Fibroblast of lung (primary cell): ENCODE measurements at regions not wholly inside any gene's neighbourhood (a gene's known extent, or its start where the extent isn't known, plus 50 kb on each side); places are given as distances from the start of the nearest gene placed in this dataset.
A peak's percentile ranks its signal among the peaks of the same experiment; 100 is the strongest.

Experiments
- DNase-seq, 2 donors: peaks; one replicate each; pipeline versions ENCODE4 v3.0.0 to v3.0.0-alpha.2; 2010; ENCODE audit warnings: low read depth in 2 of 2
- H2AFZ ChIP-seq: 2 replicates; pipeline ENCODE4 v1.5.1; 2012; ENCODE audit warnings: low read length, control low read depth, inconsistent platforms
- H3K27ac ChIP-seq: 2 replicates; pipeline ENCODE4 v1.5.1; 2011; ENCODE audit warnings: low read length, control low read depth; ENCODE audit not compliant: insufficient read depth
- H3K27me3 ChIP-seq: 2 replicates; pipeline ENCODE4 v1.5.1; 2011; ENCODE audit warnings: mild to moderate bottlenecking, low read length; ENCODE audit not compliant: control insufficient read depth, insufficient read depth
- H3K36me3 ChIP-seq: 2 replicates; pipeline ENCODE4 v1.5.1; 2011; ENCODE audit warnings: low read length; ENCODE audit not compliant: control insufficient read depth, insufficient read depth
- H3K4me1 ChIP-seq: 2 replicates; pipeline ENCODE4 v1.5.1; 2011; ENCODE audit warnings: low read length; ENCODE audit not compliant: control insufficient read depth, insufficient read depth; ENCODE audit errors: extremely low read depth
- H3K4me2 ChIP-seq: 2 replicates; pipeline ENCODE4 v1.5.1; 2011; ENCODE audit warnings: low read length, control low read depth; ENCODE audit not compliant: insufficient read depth; ENCODE audit errors: extremely low read depth
- H3K4me3 ChIP-seq, 4 experiments: fragments of 200-600 bp in 1 of 4; sonication (generic) in 1 of 4; replicated peaks in 1 of 4; 2 replicates each; pipeline ENCODE4 v1.5.1; 2011 to 2016; ENCODE audit warnings: low read length in 4 of 4, low read depth in 3 of 4, mild to moderate bottlenecking in 3 of 4, control low read depth in 2 of 4, inconsistent platforms in 1 of 4, mixed read lengths in 1 of 4; ENCODE audit not compliant: insufficient read depth in 1 of 4; ENCODE audit errors: control extremely low read depth in 1 of 4
- H3K79me2 ChIP-seq: 2 replicates; pipeline ENCODE4 v1.5.1; 2012; ENCODE audit warnings: mild to moderate bottlenecking, low read length, inconsistent platforms; ENCODE audit not compliant: control insufficient read depth, insufficient read depth
- H3K9ac ChIP-seq: 2 replicates; pipeline ENCODE4 v1.5.1; 2011; ENCODE audit warnings: mild to moderate bottlenecking, low read length, control low read depth; ENCODE audit not compliant: insufficient read depth
- H3K9me3 ChIP-seq: 2 replicates; pipeline ENCODE4 v1.5.1; 2012; ENCODE audit warnings: low read depth, low read length; ENCODE audit not compliant: control insufficient read depth, insufficient read depth
- H4K20me1 ChIP-seq: 2 replicates; pipeline ENCODE4 v1.5.1; 2011; ENCODE audit warnings: low read length; ENCODE audit not compliant: control insufficient read depth, insufficient read depth; ENCODE audit errors: extremely low read depth
- CTCF ChIP-seq, 2 donors: IDR thresholded peaks in 1 of 2; conservative IDR thresholded peaks in 1 of 2; 1 replicate in 1 of 2; 2 replicates in 1 of 2; pipeline ENCODE4 v1.5.1; 2011 to 2012; ENCODE audit warnings: low read length in 2 of 2, control low read depth in 1 of 2, inconsistent platforms in 1 of 2, low read depth in 1 of 2, mild to moderate bottlenecking in 1 of 2
- EZH2 ChIP-seq: IDR thresholded peaks from 2 replicates; pipeline ENCODE4 v1.5.1; 2012; ENCODE audit warnings: low read length, control low read depth, mild to moderate bottlenecking; ENCODE audit errors: missing control alignments

GRCh38 chr9:20023210-20023905 lies 234.5 kb upstream of the SLC24A2 start:
- Histone ChIP-seq H3K4me3 (no peak overlapping the region), H3K9ac (no peak overlapping the region), H3K4me2 (no peak overlapping the region), H2AFZ (peak overlapping the region; percentile 1), H3K9me3 (no peaks in the 10 kb centered on the region), H3K79me2 (no peaks in the 10 kb centered on the region), H3K4me1 (peaks cover 5% of the 10 kb centered on the region), H3K27ac (no peak overlapping the region), H4K20me1 (no peaks in the 10 kb centered on the region), H3K27me3 (no peaks in the 10 kb centered on the region), H3K36me3 (no peaks in the 10 kb centered on the region)
- TF ChIP-seq EZH2 (no peak), CTCF (conservative IDR thresholded peaks at IDR 0.05 in 1 of 2, IDR thresholded peaks at IDR 0.05 in 1 of 2; ENCODE audit: low read depth in 1 of 2, low read length in 2 of 2) (no peak)
- DNase-seq, result no peak

GRCh38 chr9:20022410-20022809 lies 233.6 kb upstream of the SLC24A2 start:
- Histone ChIP-seq H3K79me2 (no peaks in the 10 kb centered on the region), H4K20me1 (no peaks in the 10 kb centered on the region), H2AFZ (no peak overlapping the region), H3K36me3 (no peaks in the 10 kb centered on the region), H3K27ac (no peak overlapping the region), H3K4me2 (no peak overlapping the region), H3K9me3 (no peaks in the 10 kb centered on the region), H3K4me1 (peaks cover 5% of the 10 kb centered on the region), H3K4me3 (no peak overlapping the region), H3K9ac (no peak overlapping the region), H3K27me3 (no peaks in the 10 kb centered on the region)
- DNase-seq, result peak; percentile 57 to 63
- TF ChIP-seq CTCF (conservative IDR thresholded peaks at IDR 0.05 in 1 of 2, IDR thresholded peaks at IDR 0.05 in 1 of 2; ENCODE audit: low read depth in 1 of 2, low read length in 2 of 2) (no peak), EZH2 (no peak)

GRCh38 chr9:20016611-20017010 lies 227.8 kb upstream of the SLC24A2 start:
- DNase-seq, result no peak
- H2AFZ ChIP-seq, result no peak overlapping the region
- no peaks in the 10 kb centered on the region for H3K9me3 ChIP-seq
- H3K4me1 ChIP-seq, result no peaks in the 10 kb centered on the region
- H3K4me3 ChIP-seq, result no peak overlapping the region
- TF ChIP-seq EZH2 (no peak), CTCF (conservative IDR thresholded peaks at IDR 0.05 in 1 of 2, IDR thresholded peaks at IDR 0.05 in 1 of 2; ENCODE audit: low read depth in 1 of 2, low read length in 2 of 2) (no peak)
- H4K20me1 ChIP-seq, result no peaks in the 10 kb centered on the region
- no peaks in the 10 kb centered on the region for H3K36me3 ChIP-seq
- H3K4me2 ChIP-seq, result no peak overlapping the region
- no peak overlapping the region for H3K9ac ChIP-seq
- H3K27me3 ChIP-seq, result no peaks in the 10 kb centered on the region
- H3K79me2 ChIP-seq, result no peaks in the 10 kb centered on the region
- no peak overlapping the region for H3K27ac ChIP-seq
